GM12801 (cell line): ENCODE measurements at regions not wholly inside any gene's neighbourhood (a gene's known extent, or its start where the extent isn't known, plus 50 kb on each side); places are given as distances from the start of the nearest gene placed in this dataset.

ENCODE experiments used
- TF ChIP-seq, protein P1 (sequence below): IDR thresholded peaks from one replicate; pipeline ENCODE4 v1.5.1; 2011; ENCODE audit warnings: control low read depth; ENCODE audit not compliant: insufficient read length; ENCODE audit errors: extremely low read depth

GRCh38 chr15:91516866-91517265 is 336.6 kb upstream of the SLCO3A1 start:
- TF ChIP-seq, protein P1, sequence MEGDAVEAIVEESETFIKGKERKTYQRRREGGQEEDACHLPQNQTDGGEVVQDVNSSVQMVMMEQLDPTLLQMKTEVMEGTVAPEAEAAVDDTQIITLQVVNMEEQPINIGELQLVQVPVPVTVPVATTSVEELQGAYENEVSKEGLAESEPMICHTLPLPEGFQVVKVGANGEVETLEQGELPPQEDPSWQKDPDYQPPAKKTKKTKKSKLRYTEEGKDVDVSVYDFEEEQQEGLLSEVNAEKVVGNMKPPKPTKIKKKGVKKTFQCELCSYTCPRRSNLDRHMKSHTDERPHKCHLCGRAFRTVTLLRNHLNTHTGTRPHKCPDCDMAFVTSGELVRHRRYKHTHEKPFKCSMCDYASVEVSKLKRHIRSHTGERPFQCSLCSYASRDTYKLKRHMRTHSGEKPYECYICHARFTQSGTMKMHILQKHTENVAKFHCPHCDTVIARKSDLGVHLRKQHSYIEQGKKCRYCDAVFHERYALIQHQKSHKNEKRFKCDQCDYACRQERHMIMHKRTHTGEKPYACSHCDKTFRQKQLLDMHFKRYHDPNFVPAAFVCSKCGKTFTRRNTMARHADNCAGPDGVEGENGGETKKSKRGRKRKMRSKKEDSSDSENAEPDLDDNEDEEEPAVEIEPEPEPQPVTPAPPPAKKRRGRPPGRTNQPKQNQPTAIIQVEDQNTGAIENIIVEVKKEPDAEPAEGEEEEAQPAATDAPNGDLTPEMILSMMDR, result no peak

DNA sequence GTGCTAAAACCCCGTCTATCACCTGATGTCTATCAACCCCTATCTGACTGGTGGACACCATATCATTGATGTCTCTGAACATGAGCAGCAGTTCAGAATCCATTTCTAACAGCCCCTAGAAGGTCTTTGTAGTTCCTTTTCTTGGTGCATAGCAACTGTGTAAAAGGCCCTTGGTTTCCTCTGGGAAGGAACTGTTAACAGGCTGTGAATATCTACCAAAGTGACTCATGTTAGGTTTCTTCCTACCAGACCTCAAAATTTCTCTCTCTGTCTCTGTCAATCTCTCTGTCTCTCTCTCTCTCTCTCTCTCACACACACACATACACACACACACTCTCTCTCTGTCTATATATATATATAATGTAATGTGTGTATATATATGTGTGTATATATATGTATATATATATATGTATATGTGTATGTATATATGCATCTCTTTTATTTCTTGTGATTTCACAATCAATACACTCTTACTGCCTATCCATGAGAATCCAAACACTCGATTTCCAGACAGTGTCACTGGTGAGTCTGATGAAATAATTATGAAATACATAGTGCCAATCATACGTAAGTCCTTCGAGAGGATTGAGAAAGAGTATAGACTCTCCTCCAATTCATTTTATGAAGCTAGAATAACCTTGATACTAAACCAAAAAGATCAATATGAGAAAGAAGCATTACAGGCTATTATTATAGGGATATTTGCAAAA is 335.9 kb upstream of the SLCO3A1 start:
- TF ChIP-seq, protein P1, result no peak

GRCh38 chr15:91520850-91521249 is 332.7 kb upstream of the SLCO3A1 start:
- TF ChIP-seq, protein P1, result no peak

DNA sequence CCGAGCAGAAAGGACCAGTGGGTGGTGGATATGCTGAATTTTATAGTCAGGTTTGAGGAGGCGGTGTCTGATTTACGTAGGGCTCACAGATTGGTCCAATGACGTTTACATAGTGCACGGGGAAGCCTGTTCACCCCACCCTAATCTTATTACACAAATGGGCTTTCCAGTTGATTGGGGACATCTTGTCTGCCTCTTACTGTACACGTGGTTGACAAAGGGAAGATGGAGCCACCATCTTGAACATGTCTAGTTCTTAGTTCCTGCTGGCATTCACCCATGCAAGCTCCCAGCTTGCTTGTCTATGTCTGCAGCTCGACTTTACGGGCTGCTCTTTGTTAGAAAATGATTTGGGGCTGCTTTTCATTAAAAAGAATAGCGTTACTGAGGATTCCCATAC is 332.0 kb upstream of the SLCO3A1 start:
- TF ChIP-seq, protein P1, result no peak

DNA sequence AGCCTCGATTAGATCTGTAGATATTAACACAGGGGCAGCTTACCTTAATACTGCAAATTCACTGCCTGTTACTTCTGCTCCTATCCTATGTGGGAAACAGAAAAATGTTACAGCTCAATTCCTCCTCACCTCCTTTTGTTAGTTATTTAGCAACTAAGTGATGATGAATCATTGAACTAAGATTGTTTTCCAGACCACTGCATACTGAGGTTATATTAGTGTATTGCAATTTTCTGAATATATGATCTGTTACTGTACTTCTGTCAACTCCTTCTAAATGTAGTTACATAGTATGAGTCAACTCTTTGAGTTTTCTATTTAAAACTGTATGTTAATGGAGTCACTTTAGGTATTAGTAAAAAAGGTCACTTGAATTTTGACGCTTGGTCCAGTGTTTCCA is 331.5 kb upstream of the SLCO3A1 start:
- TF ChIP-seq, protein P1, result no peak

GRCh38 chr15:91522605-91523332 is 330.7 kb upstream of the SLCO3A1 start:
- TF ChIP-seq, protein P1, result no peak

DNA sequence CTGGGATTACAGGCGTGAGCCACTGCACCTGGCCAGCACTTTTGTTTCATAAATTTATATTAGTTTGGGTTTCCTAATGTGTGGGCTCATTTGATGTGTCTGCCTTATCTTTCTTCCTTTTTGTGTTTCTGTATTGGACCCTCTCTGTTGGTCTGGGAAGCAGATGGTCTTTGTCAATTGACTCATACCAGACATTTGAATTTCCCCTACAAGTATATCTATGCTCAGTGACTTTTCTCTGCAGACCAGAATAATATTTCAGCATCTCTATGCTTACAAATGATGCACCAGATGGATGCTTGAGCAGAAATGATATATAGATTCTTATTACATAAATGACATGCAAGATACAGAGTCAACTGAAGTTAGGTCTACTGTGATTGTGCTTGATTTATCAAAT is 329.9 kb upstream of the SLCO3A1 start:
- TF ChIP-seq, protein P1, result no peak
